ENCODE measurements at regions not wholly inside any gene's neighbourhood (a gene's known extent, or its start where the extent isn't known, plus 50 kb on each side); places are given as distances from the start of the nearest gene placed in this dataset.

DNA sequence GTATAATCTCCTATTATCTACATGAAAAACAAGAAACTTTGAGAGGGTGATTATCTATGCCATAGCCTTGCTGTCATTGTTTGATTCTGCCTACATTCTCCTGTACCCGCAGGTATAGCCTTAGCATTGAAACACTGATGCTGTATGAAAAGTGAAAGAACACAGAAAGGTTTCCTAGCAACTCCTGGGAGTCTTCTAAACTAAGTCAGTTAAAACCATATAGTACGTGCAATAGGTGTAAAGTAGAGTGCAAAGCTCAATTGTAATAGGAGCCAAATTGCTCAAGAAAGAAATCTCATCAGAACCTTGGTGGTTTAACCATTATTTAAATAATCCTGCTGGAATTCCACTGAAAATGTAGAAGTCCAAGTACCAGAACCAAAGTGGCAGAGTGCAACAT is 489.7 kb downstream of the PCDH10 start:
- Histone ChIP-seq H3K9me3 (peaks cover 0 to 23% (median 6%) of the 10 kb centered on the region in 11 donors), H3K4me3 (no peak overlapping the region), H3K27me3 (no peaks in the 10 kb centered on the region), H3K36me3 (no peaks in the 10 kb centered on the region), H3K4me1 (no peaks in the 10 kb centered on the region), H3K27ac (no peak overlapping the region)
- ATAC-seq (no peak), DNase-seq (no peak)
- intact Hi-C loops (cut with DNase I): no loop called here
- no peak for TF ChIP-seq CTCF (IDR thresholded peaks at IDR 0.05)
- WGBS, 2 donors: 76 to 81% methylated on average over 2 of the region's 2 CpGs

GRCh38 chr4:133637161-133637560 is 488.1 kb downstream of the PCDH10 start:
- TF ChIP-seq CTCF (IDR thresholded peaks at IDR 0.05): no peak
- 81 to 89% methylated on average over 2 of the region's 2 CpGs for WGBS, 2 donors
- no peak for DNase-seq
- H3K4me3 ChIP-seq: no peak overlapping the region
- intact Hi-C loops (cut with DNase I): no loop called here
- H3K36me3 ChIP-seq: no peaks in the 10 kb centered on the region
- no peaks in the 10 kb centered on the region for H3K4me1 ChIP-seq
- no peak for ATAC-seq
- no peaks in the 10 kb centered on the region for H3K27me3 ChIP-seq
- H3K9me3 ChIP-seq: peaks cover 0 to 23% (median 6%) of the 10 kb centered on the region in 11 donors
- no peak overlapping the region for H3K27ac ChIP-seq

- DNase-seq: no peak
- Histone ChIP-seq H3K36me3 (no peaks in the 10 kb centered on the region), H3K4me1 (no peaks in the 10 kb centered on the region), H3K9me3 (no peaks in the 10 kb centered on the region), H3K27ac (no peak overlapping the region), H3K4me3 (no peak overlapping the region), H3K27me3 (no peaks in the 10 kb centered on the region)
- ATAC-seq: no peak
- intact Hi-C loops (cut with DNase I): no loop called here
- TF ChIP-seq CTCF (IDR thresholded peaks at IDR 0.05): no peak
- 29 to 40% methylated on average over 3 of the region's 3 CpGs for WGBS, 2 donors
These were observed 475.6 kb downstream of the PCDH10 start for GRCh38 chr4:133624744-133625143.

DNA sequence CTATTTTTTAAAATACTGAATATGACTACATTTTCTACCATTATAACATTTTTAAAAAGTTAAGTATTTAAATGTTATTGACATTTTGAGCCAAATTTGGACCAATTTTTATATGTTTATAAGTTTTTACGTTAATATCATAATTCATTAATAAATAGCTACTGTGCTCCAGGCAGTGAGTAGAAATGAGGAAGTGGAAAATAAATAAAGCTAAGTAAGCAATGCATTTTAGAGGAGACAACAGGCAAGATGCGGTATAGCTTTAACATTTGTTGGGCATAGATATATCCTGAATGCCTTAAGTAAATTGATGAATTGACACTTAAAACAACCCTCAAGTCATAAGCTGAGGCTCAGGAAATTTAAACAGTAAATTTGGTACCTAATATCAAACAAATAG is 474.8 kb downstream of the PCDH10 start:
- no peak for ATAC-seq
- no peak overlapping the region for H3K27ac ChIP-seq

More for the DNA sequence above, 474.8 kb downstream of the PCDH10 start:
- WGBS, 2 donors: 90 to 93% methylated on average over 2 of the region's 2 CpGs
- Histone ChIP-seq H3K36me3 (no peaks in the 10 kb centered on the region), H3K9me3 (no peaks in the 10 kb centered on the region), H3K4me3 (no peak overlapping the region), H3K27me3 (no peaks in the 10 kb centered on the region), H3K4me1 (no peaks in the 10 kb centered on the region)
- no peak for DNase-seq
- intact Hi-C loops (cut with DNase I): no loop called here
- TF ChIP-seq CTCF (IDR thresholded peaks at IDR 0.05): no peak
